ENCODE measurements at regions not wholly inside any gene's neighbourhood (a gene's known extent, or its start where the extent isn't known, plus 50 kb on each side); places are given as distances from the start of the nearest gene placed in this dataset.

GRCh38 chr5:109981979-109982378 lies 292.3 kb downstream of the MAN2A1 start:
- ATAC-seq (no peak), DNase-seq (ENCODE audit: low spot score) (no peak)
- no peaks in the 10 kb centered on the region for H4K20me1 ChIP-seq (replicated peaks; ENCODE audit: insufficient read depth)
- H3K4me3 ChIP-seq = no peak overlapping the region
- no peaks in the 10 kb centered on the region for H3K27me3 Mint-ChIP-seq (ENCODE audit: insufficient read depth, low read depth, poor library complexity)
- H3K9me2 ChIP-seq (ENCODE audit: insufficient read depth) = no peaks in the 10 kb centered on the region
- no peaks in the 10 kb centered on the region for H3K36me3 Mint-ChIP-seq (ENCODE audit: low read depth)
- H3K27ac Mint-ChIP-seq = no peak overlapping the region
- H3K4me3 Mint-ChIP-seq = no peak overlapping the region
- TF ChIP-seq, protein P1, sequence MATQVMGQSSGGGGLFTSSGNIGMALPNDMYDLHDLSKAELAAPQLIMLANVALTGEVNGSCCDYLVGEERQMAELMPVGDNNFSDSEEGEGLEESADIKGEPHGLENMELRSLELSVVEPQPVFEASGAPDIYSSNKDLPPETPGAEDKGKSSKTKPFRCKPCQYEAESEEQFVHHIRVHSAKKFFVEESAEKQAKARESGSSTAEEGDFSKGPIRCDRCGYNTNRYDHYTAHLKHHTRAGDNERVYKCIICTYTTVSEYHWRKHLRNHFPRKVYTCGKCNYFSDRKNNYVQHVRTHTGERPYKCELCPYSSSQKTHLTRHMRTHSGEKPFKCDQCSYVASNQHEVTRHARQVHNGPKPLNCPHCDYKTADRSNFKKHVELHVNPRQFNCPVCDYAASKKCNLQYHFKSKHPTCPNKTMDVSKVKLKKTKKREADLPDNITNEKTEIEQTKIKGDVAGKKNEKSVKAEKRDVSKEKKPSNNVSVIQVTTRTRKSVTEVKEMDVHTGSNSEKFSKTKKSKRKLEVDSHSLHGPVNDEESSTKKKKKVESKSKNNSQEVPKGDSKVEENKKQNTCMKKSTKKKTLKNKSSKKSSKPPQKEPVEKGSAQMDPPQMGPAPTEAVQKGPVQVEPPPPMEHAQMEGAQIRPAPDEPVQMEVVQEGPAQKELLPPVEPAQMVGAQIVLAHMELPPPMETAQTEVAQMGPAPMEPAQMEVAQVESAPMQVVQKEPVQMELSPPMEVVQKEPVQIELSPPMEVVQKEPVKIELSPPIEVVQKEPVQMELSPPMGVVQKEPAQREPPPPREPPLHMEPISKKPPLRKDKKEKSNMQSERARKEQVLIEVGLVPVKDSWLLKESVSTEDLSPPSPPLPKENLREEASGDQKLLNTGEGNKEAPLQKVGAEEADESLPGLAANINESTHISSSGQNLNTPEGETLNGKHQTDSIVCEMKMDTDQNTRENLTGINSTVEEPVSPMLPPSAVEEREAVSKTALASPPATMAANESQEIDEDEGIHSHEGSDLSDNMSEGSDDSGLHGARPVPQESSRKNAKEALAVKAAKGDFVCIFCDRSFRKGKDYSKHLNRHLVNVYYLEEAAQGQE (IDR thresholded peaks at IDR 0.05; ENCODE audit: unreplicated experiment) = no peak
- TF ChIP-seq ZNF462 (CRISPR knock-in tag; IDR thresholded peaks at IDR 0.05) (no peak), CTCF (conservative IDR thresholded peaks at IDR 0.05; ENCODE audit: low read depth in 2 of 2) (no peak), EZH2phosphoT487 (IDR thresholded peaks at IDR 0.05; ENCODE audit: unreplicated experiment) (no peak), ZNF331 (CRISPR knock-in tag; IDR thresholded peaks at IDR 0.05; ENCODE audit: low read depth) (no peak), CREB1 (CRISPR knock-in tag; IDR thresholded peaks at IDR 0.05; ENCODE audit: low read depth) (no peak), NANOG (IDR thresholded peaks at IDR 0.05; ENCODE audit: borderline replicate concordance) (no peak), POLR2AphosphoS5 (IDR thresholded peaks at IDR 0.05; ENCODE audit: low read depth) (no peak), EZH2 (IDR thresholded peaks at IDR 0.05; ENCODE audit: low read depth, unreplicated experiment) (no peak), STAT1 (IDR thresholded peaks at IDR 0.05; ENCODE audit: unreplicated experiment) (no peak)
- H3K4me1 Mint-ChIP-seq = no peaks in the 10 kb centered on the region
- no peaks in the 10 kb centered on the region for H3K9me3 Mint-ChIP-seq
- H3K27me3 ChIP-seq (ENCODE audit: insufficient read depth) = no peaks in the 10 kb centered on the region
- H3K4me1 ChIP-seq (ENCODE audit: insufficient read depth) = no peaks in the 10 kb centered on the region
- no peaks in the 10 kb centered on the region for H3K36me3 ChIP-seq (ENCODE audit: insufficient read depth)
- H2AFZ ChIP-seq = no peak overlapping the region
- H3K79me2 ChIP-seq (replicated peaks; ENCODE audit: insufficient read depth) = no peaks in the 10 kb centered on the region
- H3K4me2 ChIP-seq = no peak overlapping the region
- H3F3A ChIP-seq (replicated peaks; ENCODE audit: low read depth) = no peaks in the 10 kb centered on the region
- no peak overlapping the region for H3K27ac ChIP-seq (ENCODE audit: low read depth)

All from GM23338 (cell line).